WTC11 (cell line): ENCODE measurements at regions not wholly inside any gene's neighbourhood (a gene's known extent, or its start where the extent isn't known, plus 50 kb on each side); places are given as distances from the start of the nearest gene placed in this dataset.

Experiments used
- ATAC-seq: fragments of 200-7000 bp; cut with Tn5 transposase; 2 replicates; pipeline ENCODE4 v1.10.0; 2021; ENCODE audit warnings: mild to moderate bottlenecking, moderate library complexity
- CTCF ChIA-PET: fragments of 300-600 bp; sonication (Branson Sonifier 250); formaldehyde crosslinking; loops from one replicate; lab custom pipeline; 2021; ENCODE audit warnings: antibody characterized with exemption; lab: Charles Lee
- POLR2A ChIA-PET: fragments of 350-600 bp; sonication (Branson Sonifier 250); formaldehyde crosslinking; loops from one replicate; lab custom pipeline; 2021; ENCODE audit warnings: antibody characterized with exemption; lab: Charles Lee
- DNase-seq: peaks from one replicate; pipeline ENCODE4 v3.0.0; 2021; ENCODE audit warnings: low spot score
- H3K27ac Mint-ChIP-seq: 2 replicates; pipeline ENCODE4 v1.8.0; 2021; ENCODE audit warnings: mixed read lengths
- H3K27me3 Mint-ChIP-seq: 2 replicates; pipeline ENCODE4 v1.8.0; 2021; ENCODE audit warnings: low read depth, mild to moderate bottlenecking, moderate library complexity, mixed read lengths
- H3K36me3 Mint-ChIP-seq: 2 replicates; pipeline ENCODE4 v1.8.0; 2021; ENCODE audit warnings: mixed read lengths
- H3K4me1 Mint-ChIP-seq: 2 replicates; pipeline ENCODE4 v1.8.0; 2022; ENCODE audit warnings: mixed read lengths
- H3K4me3 Mint-ChIP-seq: 2 replicates; pipeline ENCODE4 v1.8.0; 2021; ENCODE audit warnings: mild to moderate bottlenecking, moderate library complexity, mixed read lengths
- H3K9me3 Mint-ChIP-seq: 2 replicates; pipeline ENCODE4 v1.8.0; 2021; ENCODE audit warnings: mixed read lengths
- AFF4 ChIP-seq: sonication (generic); formaldehyde crosslinking; IDR thresholded peaks from 2 replicates; pipeline ENCODE4 v1.8.1; 2023; ENCODE audit warnings: mild to moderate bottlenecking, missing genetic modification reagents, borderline replicate concordance
- ATF6 ChIP-seq: sonication (generic); formaldehyde crosslinking; IDR thresholded peaks from 2 replicates; pipeline ENCODE4 v1.8.1; 2023; ENCODE audit warnings: mild to moderate bottlenecking, missing genetic modification reagents
- E2F5 ChIP-seq: sonication (generic); formaldehyde crosslinking; IDR thresholded peaks from 2 replicates; pipeline ENCODE4 v1.8.1; 2022; ENCODE audit warnings: mild to moderate bottlenecking, moderate library complexity, missing genetic modification reagents
- ELF4 ChIP-seq: sonication (generic); formaldehyde crosslinking; IDR thresholded peaks from 2 replicates; pipeline ENCODE4 v1.8.1; 2022; ENCODE audit warnings: low read depth, mild to moderate bottlenecking, moderate library complexity, missing genetic modification reagents
- EMX1 ChIP-seq: fragments of 250-450 bp; sonication (Bioruptor Pico); IDR thresholded peaks from 2 replicates; pipeline ENCODE4 v1.8.0; 2021; ENCODE audit warnings: mild to moderate bottlenecking
- ESRRA ChIP-seq: sonication (generic); formaldehyde crosslinking; IDR thresholded peaks from 2 replicates; pipeline ENCODE4 v1.8.1; 2022; ENCODE audit warnings: mild to moderate bottlenecking, missing genetic modification reagents, borderline replicate concordance
- JAZF1 ChIP-seq: fragments of 250-450 bp; sonication (Bioruptor Pico); IDR thresholded peaks from 2 replicates; pipeline ENCODE4 v1.9.0; 2021; ENCODE audit warnings: moderate library complexity, mild to moderate bottlenecking, inconsistent platforms
- NFATC4 ChIP-seq: fragments of 250-450 bp; sonication (Bioruptor Pico); IDR thresholded peaks from 2 replicates; pipeline ENCODE4 v1.9.0; 2021; ENCODE audit warnings: mild to moderate bottlenecking
- NR2C2 ChIP-seq: sonication (generic); formaldehyde crosslinking; IDR thresholded peaks from 2 replicates; pipeline ENCODE4 v1.8.0; 2022; ENCODE audit warnings: mild to moderate bottlenecking, missing genetic modification reagents
- RELA ChIP-seq: sonication (generic); formaldehyde crosslinking; IDR thresholded peaks from 2 replicates; pipeline ENCODE4 v1.8.1; 2022; ENCODE audit warnings: missing genetic modification reagents, mild to moderate bottlenecking, borderline replicate concordance
- SMAD4 ChIP-seq: sonication (generic); formaldehyde crosslinking; IDR thresholded peaks from 2 replicates; pipeline ENCODE4 v1.8.0; 2022; ENCODE audit warnings: mild to moderate bottlenecking, missing genetic modification reagents
- SOX15 ChIP-seq: fragments of 250-450 bp; sonication (Bioruptor Pico); IDR thresholded peaks from 2 replicates; pipeline ENCODE4 v1.9.0; 2021; ENCODE audit warnings: mild to moderate bottlenecking
- TP53 ChIP-seq: sonication (generic); formaldehyde crosslinking; IDR thresholded peaks from 2 replicates; pipeline ENCODE4 v1.8.1; 2023; ENCODE audit warnings: mild to moderate bottlenecking, missing genetic modification reagents
- USF1 ChIP-seq: sonication (generic); formaldehyde crosslinking; IDR thresholded peaks from 2 replicates; pipeline ENCODE4 v1.8.0; 2022; ENCODE audit warnings: mild to moderate bottlenecking, missing genetic modification reagents
- ZMAT4 ChIP-seq: fragments of 250-450 bp; sonication (Bioruptor Pico); IDR thresholded peaks from 2 replicates; pipeline ENCODE4 v1.9.0; 2021; ENCODE audit warnings: mild to moderate bottlenecking
- ZNF138 ChIP-seq: sonication (generic); formaldehyde crosslinking; conservative IDR thresholded peaks from 2 replicates; pipeline ENCODE4 v1.8.1; 2022; ENCODE audit warnings: mild to moderate bottlenecking, moderate library complexity, missing genetic modification reagents
- ZNF219 ChIP-seq: sonication (generic); formaldehyde crosslinking; IDR thresholded peaks from 2 replicates; pipeline ENCODE4 v1.8.0; 2023; ENCODE audit warnings: missing genetic modification reagents, mild to moderate bottlenecking, borderline replicate concordance
- ZNF416 ChIP-seq: fragments of 250-450 bp; sonication (Bioruptor Pico); IDR thresholded peaks from 2 replicates; pipeline ENCODE4 v1.9.0; 2021; ENCODE audit warnings: mild to moderate bottlenecking, inconsistent platforms
- TF ChIP-seq, protein P1 (sequence below): sonication (generic); formaldehyde crosslinking; IDR thresholded peaks from 2 replicates; pipeline ENCODE4 v1.8.1; 2023; ENCODE audit warnings: mild to moderate bottlenecking, missing genetic modification reagents, moderate library complexity
- TF ChIP-seq, protein P2 (sequence below): sonication (generic); formaldehyde crosslinking; IDR thresholded peaks from 2 replicates; pipeline ENCODE4 v1.8.0; 2022; ENCODE audit warnings: mild to moderate bottlenecking, missing genetic modification reagents

GRCh38 chr12:94077209-94077608 is 71.2 kb upstream of the PLXNC1 start (continued):
- TF ChIP-seq ATF6 (CRISPR knock-in tag) (no peak), ELF4 (CRISPR knock-in tag) (no peak)

DNA sequence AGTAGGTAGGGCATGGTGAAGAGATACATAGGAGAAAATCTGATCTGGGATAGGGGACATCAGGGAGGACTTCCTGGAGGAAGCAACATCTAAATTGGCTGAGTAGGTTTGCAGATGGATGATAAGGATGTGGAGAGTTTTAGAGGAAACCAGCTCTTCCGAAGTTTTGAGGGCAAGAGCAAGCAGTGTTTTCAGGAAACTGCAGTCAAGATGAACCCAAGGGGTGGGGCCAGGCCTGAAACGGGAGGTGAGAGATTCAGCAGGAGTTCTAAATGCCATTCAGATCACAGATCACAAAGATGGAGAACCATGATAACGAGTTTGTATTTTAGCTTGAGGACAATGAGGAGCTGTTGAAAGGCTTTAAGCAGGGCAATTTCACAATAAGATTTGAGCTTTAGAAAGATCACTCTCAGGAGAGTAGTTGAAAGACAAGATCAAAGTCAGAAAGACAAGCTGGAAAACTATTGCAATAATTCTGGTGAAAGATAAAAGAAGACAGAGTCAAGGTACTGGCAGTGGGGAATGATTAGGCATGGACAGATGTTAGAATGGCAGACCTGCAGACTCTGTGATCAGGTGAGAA is 70.1 kb upstream of the PLXNC1 start:
- Mint-ChIP-seq H3K27me3 (no peaks in the 10 kb centered on the region), H3K4me1 (peaks cover 17% of the 10 kb centered on the region), H3K4me3 (no peak overlapping the region), H3K27ac (no peak overlapping the region), H3K9me3 (peaks cover 2% of the 10 kb centered on the region), H3K36me3 (no peaks in the 10 kb centered on the region)
- POLR2A ChIA-PET = no interaction called here
- ATAC-seq = no peak
- TF ChIP-seq, protein P1, sequence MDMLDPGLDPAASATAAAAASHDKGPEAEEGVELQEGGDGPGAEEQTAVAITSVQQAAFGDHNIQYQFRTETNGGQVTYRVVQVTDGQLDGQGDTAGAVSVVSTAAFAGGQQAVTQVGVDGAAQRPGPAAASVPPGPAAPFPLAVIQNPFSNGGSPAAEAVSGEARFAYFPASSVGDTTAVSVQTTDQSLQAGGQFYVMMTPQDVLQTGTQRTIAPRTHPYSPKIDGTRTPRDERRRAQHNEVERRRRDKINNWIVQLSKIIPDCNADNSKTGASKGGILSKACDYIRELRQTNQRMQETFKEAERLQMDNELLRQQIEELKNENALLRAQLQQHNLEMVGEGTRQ (CRISPR knock-in tag) = no peak
- TF ChIP-seq EMX1 (CRISPR knock-in tag) (no peak), USF1 (no peak), ZNF219 (CRISPR knock-in tag) (no peak)
- TF ChIP-seq, protein P2, sequence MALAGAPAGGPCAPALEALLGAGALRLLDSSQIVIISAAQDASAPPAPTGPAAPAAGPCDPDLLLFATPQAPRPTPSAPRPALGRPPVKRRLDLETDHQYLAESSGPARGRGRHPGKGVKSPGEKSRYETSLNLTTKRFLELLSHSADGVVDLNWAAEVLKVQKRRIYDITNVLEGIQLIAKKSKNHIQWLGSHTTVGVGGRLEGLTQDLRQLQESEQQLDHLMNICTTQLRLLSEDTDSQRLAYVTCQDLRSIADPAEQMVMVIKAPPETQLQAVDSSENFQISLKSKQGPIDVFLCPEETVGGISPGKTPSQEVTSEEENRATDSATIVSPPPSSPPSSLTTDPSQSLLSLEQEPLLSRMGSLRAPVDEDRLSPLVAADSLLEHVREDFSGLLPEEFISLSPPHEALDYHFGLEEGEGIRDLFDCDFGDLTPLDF (CRISPR knock-in tag) = no peak
- CTCF ChIA-PET = interaction anchor here (6.7 kb wide), 1 partner anchor 23 kb away, joined by 98 read pairs; no protein-coding TSS in a partner anchor
- DNase-seq = no peak

DNA sequence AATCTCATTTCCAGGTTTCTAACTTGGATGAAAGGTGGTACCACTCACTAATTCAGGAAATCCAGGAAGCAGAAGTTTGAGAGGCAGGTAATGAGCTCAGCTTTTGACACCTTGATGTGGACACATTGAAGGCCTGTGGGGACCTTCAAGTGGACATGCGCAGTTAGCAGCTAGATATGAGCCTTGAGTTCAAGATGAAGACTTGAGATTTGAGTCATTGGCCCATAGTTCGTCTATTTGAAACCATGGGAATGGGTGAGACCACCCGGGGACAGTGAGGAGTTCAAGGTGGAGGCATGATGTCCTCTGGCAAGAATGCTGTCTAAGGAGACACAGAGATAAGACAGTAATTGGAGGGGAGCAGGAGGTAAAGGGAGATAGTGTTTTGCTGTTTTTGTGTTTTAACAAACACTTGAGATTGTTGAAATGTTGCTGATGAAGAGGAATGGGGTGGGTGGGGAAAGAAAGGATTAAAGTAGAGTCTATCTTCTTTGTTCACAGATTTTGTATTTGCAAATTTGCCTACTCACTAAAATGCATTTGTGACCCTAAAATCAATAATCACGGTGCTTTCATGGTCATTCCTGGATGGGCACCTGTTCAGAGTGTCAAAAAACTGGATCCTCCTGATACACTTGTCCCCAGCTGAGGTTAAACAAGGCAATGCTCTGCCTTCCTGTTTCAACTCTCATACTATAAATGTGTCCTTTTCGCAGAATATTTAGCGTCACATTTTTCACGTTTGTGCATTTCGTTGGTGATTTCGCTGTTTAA is 69.5 kb upstream of the PLXNC1 start:
- H3K4me1 Mint-ChIP-seq = peaks cover 17% of the 10 kb centered on the region
- ATAC-seq (no peak), DNase-seq (no peak)
- 0 out of 2 replicates have a peak, but pooled peaks cover 4% of the 10 kb centered on the region for H3K36me3 Mint-ChIP-seq
- H3K4me3 Mint-ChIP-seq = no peak overlapping the region
- no peaks in the 10 kb centered on the region for H3K27me3 Mint-ChIP-seq
- peaks cover 9% of the 10 kb centered on the region for H3K9me3 Mint-ChIP-seq
- POLR2A ChIA-PET = no interaction called here
- CTCF ChIA-PET = interaction anchor here (6.7 kb wide), 1 partner anchor 22 kb away, joined by 98 read pairs; no protein-coding TSS in a partner anchor
- no peak overlapping the region for H3K27ac Mint-ChIP-seq
- TF ChIP-seq SOX15 = no peak
- TF ChIP-seq TP53 = no peak
- TF ChIP-seq NFATC4 (CRISPR knock-in tag) = no peak
- TF ChIP-seq SMAD4 (CRISPR knock-in tag) = no peak
- TF ChIP-seq ESRRA (CRISPR knock-in tag) = no peak
- TF ChIP-seq ZNF138 (CRISPR knock-in tag) = no peak
- TF ChIP-seq AFF4 (CRISPR knock-in tag) = no peak
- no peak for TF ChIP-seq ZNF416 (CRISPR knock-in tag)
- TF ChIP-seq RELA = no peak
- TF ChIP-seq ZMAT4 = no peak
- no peak for TF ChIP-seq JAZF1 (CRISPR knock-in tag)
- no peak for TF ChIP-seq E2F5 (CRISPR knock-in tag)
- TF ChIP-seq ATF6 (CRISPR knock-in tag) = no peak
- no peak for TF ChIP-seq NR2C2 (CRISPR knock-in tag)
